MM.1S (cell line): ENCODE measurements at regions not wholly inside any gene's neighbourhood (a gene's known extent, or its start where the extent isn't known, plus 50 kb on each side); places are given as distances from the start of the nearest gene placed in this dataset.

Experiments
- DNase-seq: peaks from one replicate; pipeline ENCODE4 v3.0.0-alpha.2; 2015
- H2AFZ ChIP-seq: fragments of 300-600 bp; sonication (generic); 2 replicates; pipeline ENCODE4 v1.6.0; 2016; ENCODE audit warnings: antibody characterized with exemption, low read length
- H3F3A ChIP-seq: fragments of 300-600 bp; sonication (generic); 2 replicates; pipeline ENCODE4 v1.6.1; 2016; ENCODE audit warnings: mild to moderate bottlenecking, antibody characterized with exemption, low read length, moderate library complexity, mixed read lengths; ENCODE audit not compliant: insufficient read depth
- H3K27ac ChIP-seq: fragments of 300-600 bp; sonication (generic); 2 replicates; pipeline ENCODE4 v1.5.1; 2016; ENCODE audit warnings: mild to moderate bottlenecking, low read length
- H3K27me3 ChIP-seq: fragments of 300-600 bp; sonication (generic); replicated peaks from 2 replicates; pipeline ENCODE4 v1.6.0; 2016; ENCODE audit warnings: low read length; ENCODE audit not compliant: insufficient read depth
- H3K36me3 ChIP-seq: fragments of 300-600 bp; sonication (generic); replicated peaks from 2 replicates; pipeline ENCODE4 v1.6.1; 2016; ENCODE audit warnings: mild to moderate bottlenecking, low read length, mixed read lengths; ENCODE audit not compliant: insufficient read depth
- H3K4me1 ChIP-seq: fragments of 300-600 bp; sonication (generic); 2 replicates; pipeline ENCODE4 v1.6.1; 2016; ENCODE audit warnings: low read length, mixed read lengths
- H3K4me2 ChIP-seq: fragments of 300-600 bp; sonication (generic); 2 replicates; pipeline ENCODE4 v1.6.0; 2016; ENCODE audit warnings: low read depth, low read length
- H3K4me3 ChIP-seq: fragments of 300-600 bp; sonication (generic); 2 replicates; pipeline ENCODE4 v1.5.1; 2016; ENCODE audit warnings: low read length, mixed read lengths
- H3K79me2 ChIP-seq: fragments of 300-600 bp; sonication (generic); 2 replicates; pipeline ENCODE4 v1.6.1; 2016; ENCODE audit warnings: mixed run types, low read length, mixed read lengths
- H3K9ac ChIP-seq: fragments of 300-600 bp; sonication (generic); 2 replicates; pipeline ENCODE4 v1.6.1; 2016; ENCODE audit warnings: low read length, mixed read lengths
- H3K9me2 ChIP-seq: fragments of 300-600 bp; sonication (generic); replicated peaks from 2 replicates; pipeline ENCODE4 v1.6.1; 2016; ENCODE audit warnings: mild to moderate bottlenecking, low read length, mixed read lengths; ENCODE audit not compliant: insufficient read depth
- H3K9me3 ChIP-seq: fragments of 300-600 bp; sonication (generic); replicated peaks from 2 replicates; pipeline ENCODE4 v1.6.1; 2016; ENCODE audit warnings: mild to moderate bottlenecking, low read length, mixed read lengths; ENCODE audit not compliant: insufficient read depth
- H4K20me1 ChIP-seq: fragments of 300-600 bp; sonication (generic); 2 replicates; pipeline ENCODE4 v1.6.1; 2016; ENCODE audit warnings: mild to moderate bottlenecking, low read length, moderate library complexity, mixed read lengths; ENCODE audit not compliant: insufficient read depth
- EZH2 ChIP-seq: fragments of 300-600 bp; sonication (generic); optimal IDR thresholded peaks from 2 replicates; pipeline ENCODE3; 2017; ENCODE audit warnings: low read depth, mild to moderate bottlenecking, antibody characterized with exemption, low read length, mixed read lengths
- EZH2phosphoT487 ChIP-seq: fragments of 300-600 bp; sonication (generic); IDR thresholded peaks from 2 replicates; pipeline ENCODE4 v1.6.1; 2018; ENCODE audit warnings: antibody characterized with exemption, low read length
- TF ChIP-seq, protein P1 (sequence below): fragments of 300-600 bp; sonication (generic); IDR thresholded peaks from 2 replicates; pipeline ENCODE4 v1.5.1; 2016; ENCODE audit warnings: antibody characterized with exemption, low read length, mixed read lengths

DNA sequence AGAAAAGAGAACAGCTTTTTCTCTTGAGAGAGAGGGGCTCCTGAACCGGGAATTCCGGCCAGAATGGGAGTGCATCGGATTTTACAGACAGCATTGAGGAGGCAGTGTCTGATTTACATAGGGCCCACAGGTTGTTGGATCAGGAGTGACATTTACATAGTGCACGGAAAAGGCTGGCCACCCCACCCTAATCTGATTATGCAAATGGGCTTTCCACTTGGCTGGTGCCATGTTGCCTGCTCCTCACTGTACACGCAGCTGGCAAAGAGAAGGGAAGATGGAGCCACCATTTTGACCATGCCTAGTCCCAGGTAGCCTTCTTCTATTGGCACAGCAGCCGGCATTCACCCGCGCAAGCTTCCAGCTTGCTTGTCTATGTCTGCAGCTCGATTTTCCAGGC, 77.5 kb upstream of the FAM171A1 start:
- H2AFZ ChIP-seq, result no peak overlapping the region
- no peaks in the 10 kb centered on the region for H3K9me3 ChIP-seq
- H3K36me3 ChIP-seq, result no peaks in the 10 kb centered on the region
- H3K9me2 ChIP-seq, result no peaks in the 10 kb centered on the region
- no peaks in the 10 kb centered on the region for H3K4me1 ChIP-seq
- H3K27me3 ChIP-seq, result no peaks in the 10 kb centered on the region
- no peaks in the 10 kb centered on the region for H4K20me1 ChIP-seq
- H3K79me2 ChIP-seq, result no peaks in the 10 kb centered on the region
- no peak for DNase-seq
- no peak overlapping the region for H3K9ac ChIP-seq
- no peak overlapping the region for H3K4me3 ChIP-seq
- H3K27ac ChIP-seq, result no peak overlapping the region
- H3K4me2 ChIP-seq, result no peak overlapping the region
- TF ChIP-seq, protein P1, sequence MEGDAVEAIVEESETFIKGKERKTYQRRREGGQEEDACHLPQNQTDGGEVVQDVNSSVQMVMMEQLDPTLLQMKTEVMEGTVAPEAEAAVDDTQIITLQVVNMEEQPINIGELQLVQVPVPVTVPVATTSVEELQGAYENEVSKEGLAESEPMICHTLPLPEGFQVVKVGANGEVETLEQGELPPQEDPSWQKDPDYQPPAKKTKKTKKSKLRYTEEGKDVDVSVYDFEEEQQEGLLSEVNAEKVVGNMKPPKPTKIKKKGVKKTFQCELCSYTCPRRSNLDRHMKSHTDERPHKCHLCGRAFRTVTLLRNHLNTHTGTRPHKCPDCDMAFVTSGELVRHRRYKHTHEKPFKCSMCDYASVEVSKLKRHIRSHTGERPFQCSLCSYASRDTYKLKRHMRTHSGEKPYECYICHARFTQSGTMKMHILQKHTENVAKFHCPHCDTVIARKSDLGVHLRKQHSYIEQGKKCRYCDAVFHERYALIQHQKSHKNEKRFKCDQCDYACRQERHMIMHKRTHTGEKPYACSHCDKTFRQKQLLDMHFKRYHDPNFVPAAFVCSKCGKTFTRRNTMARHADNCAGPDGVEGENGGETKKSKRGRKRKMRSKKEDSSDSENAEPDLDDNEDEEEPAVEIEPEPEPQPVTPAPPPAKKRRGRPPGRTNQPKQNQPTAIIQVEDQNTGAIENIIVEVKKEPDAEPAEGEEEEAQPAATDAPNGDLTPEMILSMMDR, result no peak
- TF ChIP-seq EZH2 (no peak), EZH2phosphoT487 (no peak)
- no peaks in the 10 kb centered on the region for H3F3A ChIP-seq

DNA sequence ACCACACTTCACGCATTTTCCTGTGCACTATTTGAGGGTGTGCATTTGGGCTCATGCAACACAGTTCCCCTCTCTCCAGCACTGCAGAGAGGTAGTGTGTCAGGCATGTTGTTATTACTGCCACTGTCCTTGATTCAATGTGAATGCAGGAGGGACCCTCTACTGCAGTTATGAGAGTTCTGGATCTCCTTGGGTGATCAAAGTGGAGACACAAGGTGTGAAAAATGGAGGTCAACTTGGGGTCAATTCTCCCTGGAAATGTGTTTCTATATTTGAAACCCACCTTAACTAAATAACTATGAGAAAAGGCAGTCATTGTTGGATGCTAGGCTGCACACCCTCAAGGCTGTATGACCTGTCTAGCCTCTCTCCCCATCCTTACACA, 73.9 kb upstream of the FAM171A1 start:
- Histone ChIP-seq H3K9ac (no peak overlapping the region), H3F3A (no peaks in the 10 kb centered on the region), H4K20me1 (no peaks in the 10 kb centered on the region), H3K36me3 (no peaks in the 10 kb centered on the region), H3K4me1 (no peaks in the 10 kb centered on the region), H3K4me2 (no peak overlapping the region), H3K79me2 (no peaks in the 10 kb centered on the region), H3K27me3 (no peaks in the 10 kb centered on the region), H3K9me3 (no peaks in the 10 kb centered on the region), H3K27ac (no peak overlapping the region), H2AFZ (no peak overlapping the region), H3K9me2 (no peaks in the 10 kb centered on the region), H3K4me3 (no peak overlapping the region)
- TF ChIP-seq EZH2phosphoT487 (no peak), EZH2 (no peak)
- TF ChIP-seq, protein P1, result no peak
- no peak for DNase-seq

DNA sequence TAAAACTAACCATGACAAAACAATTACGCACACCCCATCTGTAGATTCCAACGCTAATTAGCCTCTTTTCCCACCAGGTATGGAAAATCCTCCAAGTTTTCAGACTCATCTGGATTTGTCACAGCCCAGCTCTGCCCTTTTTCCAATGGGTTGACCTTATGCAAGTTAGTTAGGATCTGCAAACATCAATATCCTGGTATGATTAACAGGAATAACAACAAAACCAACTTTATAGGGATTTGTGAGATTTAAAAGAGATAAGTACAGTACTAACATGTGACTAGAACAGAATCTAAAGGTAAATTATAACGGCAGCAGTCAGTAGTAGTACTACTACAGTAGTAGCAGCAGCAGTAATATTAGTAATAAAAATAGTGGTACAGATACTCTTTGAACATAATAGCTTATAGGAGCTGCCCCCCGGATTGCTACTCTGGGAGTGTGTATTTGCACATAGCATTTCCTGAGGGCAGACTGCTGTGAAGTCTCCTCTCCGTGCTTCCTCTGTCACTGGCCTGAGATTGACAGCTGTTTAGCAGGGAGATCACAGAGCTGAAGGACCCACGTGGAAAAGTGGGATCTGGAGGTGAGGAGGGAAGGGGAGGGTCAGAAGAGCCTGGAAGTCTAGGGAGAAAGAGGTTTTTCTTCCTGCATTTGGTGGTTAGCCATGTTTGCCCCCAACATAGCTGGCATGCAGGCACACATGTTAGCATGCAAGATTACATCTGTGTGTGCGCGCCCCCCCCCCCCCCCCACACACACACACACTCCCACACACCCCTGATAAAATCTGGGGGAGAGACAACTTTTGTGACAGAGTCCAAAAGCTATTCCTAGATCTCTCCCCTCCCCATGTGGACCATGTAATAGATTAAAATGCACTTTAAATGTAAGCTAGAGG, 73.3 kb upstream of the FAM171A1 start:
- TF ChIP-seq EZH2phosphoT487 (no peak), EZH2 (no peak)
- TF ChIP-seq, protein P1, result no peak
- Histone ChIP-seq H3K27ac (no peak overlapping the region), H3K36me3 (no peaks in the 10 kb centered on the region), H2AFZ (no peak overlapping the region), H3K4me2 (no peak overlapping the region), H3K9me2 (no peaks in the 10 kb centered on the region), H3F3A (no peaks in the 10 kb centered on the region), H3K4me1 (no peaks in the 10 kb centered on the region), H3K9me3 (no peaks in the 10 kb centered on the region), H3K9ac (no peak overlapping the region), H3K4me3 (no peak overlapping the region), H4K20me1 (no peaks in the 10 kb centered on the region), H3K79me2 (no peaks in the 10 kb centered on the region), H3K27me3 (no peaks in the 10 kb centered on the region)
- DNase-seq, result no peak
